H1 (cell line): ENCODE measurements at regions not wholly inside any gene's neighbourhood (a gene's known extent, or its start where the extent isn't known, plus 50 kb on each side); places are given as distances from the start of the nearest gene placed in this dataset.

Experiments used
- JUN ChIP-seq: IDR thresholded peaks from 2 replicates; pipeline ENCODE4 v1.6.1; 2011; ENCODE audit warnings: low read depth, mild to moderate bottlenecking, improper control_type of control experiment, low read length
- POLR2AphosphoS5 ChIP-seq: IDR thresholded peaks from 2 replicates; pipeline ENCODE4 v1.6.1; 2011; ENCODE audit warnings: low read depth, low read length
- RAD21 ChIP-seq, 2 experiments: IDR thresholded peaks in 1 of 2; conservative IDR thresholded peaks in 1 of 2; 2 replicates each; pipeline ENCODE4 v1.6.1; 2011; ENCODE audit warnings: low read depth in 2 of 2, low read length in 2 of 2, improper control_type of control experiment in 1 of 2, inconsistent platforms in 1 of 2, mild to moderate bottlenecking in 1 of 2, moderate library complexity in 1 of 2
- RNF2 ChIP-seq: fragments of 200-900, 300-1000 bp; sonication (generic); IDR thresholded peaks from 2 replicates; pipeline ENCODE4 v1.7.1; 2016; ENCODE audit warnings: borderline replicate concordance, low read depth, mild to moderate bottlenecking, antibody characterized with exemption, low read length; ENCODE audit not compliant: poor library complexity, severe bottlenecking; ENCODE audit errors: missing control alignments
- TAF1 ChIP-seq: IDR thresholded peaks from 2 replicates; pipeline ENCODE4 v1.6.1; 2011; ENCODE audit warnings: mild to moderate bottlenecking, low read depth, low read length
- TF ChIP-seq, protein P1 (sequence below): fragments of 300-600 bp; sonication (generic); IDR thresholded peaks from 2 replicates; pipeline ENCODE4 v1.7.1; 2012; ENCODE audit warnings: low read length, moderate library complexity, mild to moderate bottlenecking, inconsistent platforms; ENCODE audit not compliant: insufficient replicate concordance
- TF ChIP-seq, protein P2 (sequence below): IDR thresholded peaks from 2 replicates; pipeline ENCODE4 v1.6.1; 2012; ENCODE audit warnings: inconsistent platforms

DNA sequence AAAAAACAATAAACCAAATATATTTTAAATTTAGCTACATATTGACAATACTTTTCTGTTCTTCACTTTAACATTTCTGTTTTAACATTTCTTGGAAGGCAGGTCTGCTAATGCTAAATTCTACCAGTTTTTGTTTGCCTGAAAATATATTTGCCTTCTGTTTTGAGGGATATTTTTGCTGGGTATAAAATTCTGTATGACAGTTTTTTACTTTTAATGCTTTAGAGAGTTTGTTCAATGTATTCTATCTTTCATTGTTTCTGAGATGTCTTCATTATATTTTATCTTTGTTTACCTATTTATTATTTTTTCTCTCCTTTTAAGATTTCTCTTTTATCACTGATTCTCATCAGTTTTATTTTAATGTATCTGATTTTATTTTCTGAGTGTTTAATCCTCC lies 409.2 kb upstream of the DPP6 start (continued):
- TF ChIP-seq, protein P1, sequence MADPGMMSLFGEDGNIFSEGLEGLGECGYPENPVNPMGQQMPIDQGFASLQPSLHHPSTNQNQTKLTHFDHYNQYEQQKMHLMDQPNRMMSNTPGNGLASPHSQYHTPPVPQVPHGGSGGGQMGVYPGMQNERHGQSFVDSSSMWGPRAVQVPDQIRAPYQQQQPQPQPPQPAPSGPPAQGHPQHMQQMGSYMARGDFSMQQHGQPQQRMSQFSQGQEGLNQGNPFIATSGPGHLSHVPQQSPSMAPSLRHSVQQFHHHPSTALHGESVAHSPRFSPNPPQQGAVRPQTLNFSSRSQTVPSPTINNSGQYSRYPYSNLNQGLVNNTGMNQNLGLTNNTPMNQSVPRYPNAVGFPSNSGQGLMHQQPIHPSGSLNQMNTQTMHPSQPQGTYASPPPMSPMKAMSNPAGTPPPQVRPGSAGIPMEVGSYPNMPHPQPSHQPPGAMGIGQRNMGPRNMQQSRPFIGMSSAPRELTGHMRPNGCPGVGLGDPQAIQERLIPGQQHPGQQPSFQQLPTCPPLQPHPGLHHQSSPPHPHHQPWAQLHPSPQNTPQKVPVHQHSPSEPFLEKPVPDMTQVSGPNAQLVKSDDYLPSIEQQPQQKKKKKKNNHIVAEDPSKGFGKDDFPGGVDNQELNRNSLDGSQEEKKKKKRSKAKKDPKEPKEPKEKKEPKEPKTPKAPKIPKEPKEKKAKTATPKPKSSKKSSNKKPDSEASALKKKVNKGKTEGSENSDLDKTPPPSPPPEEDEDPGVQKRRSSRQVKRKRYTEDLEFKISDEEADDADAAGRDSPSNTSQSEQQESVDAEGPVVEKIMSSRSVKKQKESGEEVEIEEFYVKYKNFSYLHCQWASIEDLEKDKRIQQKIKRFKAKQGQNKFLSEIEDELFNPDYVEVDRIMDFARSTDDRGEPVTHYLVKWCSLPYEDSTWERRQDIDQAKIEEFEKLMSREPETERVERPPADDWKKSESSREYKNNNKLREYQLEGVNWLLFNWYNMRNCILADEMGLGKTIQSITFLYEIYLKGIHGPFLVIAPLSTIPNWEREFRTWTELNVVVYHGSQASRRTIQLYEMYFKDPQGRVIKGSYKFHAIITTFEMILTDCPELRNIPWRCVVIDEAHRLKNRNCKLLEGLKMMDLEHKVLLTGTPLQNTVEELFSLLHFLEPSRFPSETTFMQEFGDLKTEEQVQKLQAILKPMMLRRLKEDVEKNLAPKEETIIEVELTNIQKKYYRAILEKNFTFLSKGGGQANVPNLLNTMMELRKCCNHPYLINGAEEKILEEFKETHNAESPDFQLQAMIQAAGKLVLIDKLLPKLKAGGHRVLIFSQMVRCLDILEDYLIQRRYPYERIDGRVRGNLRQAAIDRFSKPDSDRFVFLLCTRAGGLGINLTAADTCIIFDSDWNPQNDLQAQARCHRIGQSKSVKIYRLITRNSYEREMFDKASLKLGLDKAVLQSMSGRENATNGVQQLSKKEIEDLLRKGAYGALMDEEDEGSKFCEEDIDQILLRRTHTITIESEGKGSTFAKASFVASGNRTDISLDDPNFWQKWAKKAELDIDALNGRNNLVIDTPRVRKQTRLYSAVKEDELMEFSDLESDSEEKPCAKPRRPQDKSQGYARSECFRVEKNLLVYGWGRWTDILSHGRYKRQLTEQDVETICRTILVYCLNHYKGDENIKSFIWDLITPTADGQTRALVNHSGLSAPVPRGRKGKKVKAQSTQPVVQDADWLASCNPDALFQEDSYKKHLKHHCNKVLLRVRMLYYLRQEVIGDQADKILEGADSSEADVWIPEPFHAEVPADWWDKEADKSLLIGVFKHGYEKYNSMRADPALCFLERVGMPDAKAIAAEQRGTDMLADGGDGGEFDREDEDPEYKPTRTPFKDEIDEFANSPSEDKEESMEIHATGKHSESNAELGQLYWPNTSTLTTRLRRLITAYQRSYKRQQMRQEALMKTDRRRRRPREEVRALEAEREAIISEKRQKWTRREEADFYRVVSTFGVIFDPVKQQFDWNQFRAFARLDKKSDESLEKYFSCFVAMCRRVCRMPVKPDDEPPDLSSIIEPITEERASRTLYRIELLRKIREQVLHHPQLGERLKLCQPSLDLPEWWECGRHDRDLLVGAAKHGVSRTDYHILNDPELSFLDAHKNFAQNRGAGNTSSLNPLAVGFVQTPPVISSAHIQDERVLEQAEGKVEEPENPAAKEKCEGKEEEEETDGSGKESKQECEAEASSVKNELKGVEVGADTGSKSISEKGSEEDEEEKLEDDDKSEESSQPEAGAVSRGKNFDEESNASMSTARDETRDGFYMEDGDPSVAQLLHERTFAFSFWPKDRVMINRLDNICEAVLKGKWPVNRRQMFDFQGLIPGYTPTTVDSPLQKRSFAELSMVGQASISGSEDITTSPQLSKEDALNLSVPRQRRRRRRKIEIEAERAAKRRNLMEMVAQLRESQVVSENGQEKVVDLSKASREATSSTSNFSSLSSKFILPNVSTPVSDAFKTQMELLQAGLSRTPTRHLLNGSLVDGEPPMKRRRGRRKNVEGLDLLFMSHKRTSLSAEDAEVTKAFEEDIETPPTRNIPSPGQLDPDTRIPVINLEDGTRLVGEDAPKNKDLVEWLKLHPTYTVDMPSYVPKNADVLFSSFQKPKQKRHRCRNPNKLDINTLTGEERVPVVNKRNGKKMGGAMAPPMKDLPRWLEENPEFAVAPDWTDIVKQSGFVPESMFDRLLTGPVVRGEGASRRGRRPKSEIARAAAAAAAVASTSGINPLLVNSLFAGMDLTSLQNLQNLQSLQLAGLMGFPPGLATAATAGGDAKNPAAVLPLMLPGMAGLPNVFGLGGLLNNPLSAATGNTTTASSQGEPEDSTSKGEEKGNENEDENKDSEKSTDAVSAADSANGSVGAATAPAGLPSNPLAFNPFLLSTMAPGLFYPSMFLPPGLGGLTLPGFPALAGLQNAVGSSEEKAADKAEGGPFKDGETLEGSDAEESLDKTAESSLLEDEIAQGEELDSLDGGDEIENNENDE = no peak
- TF ChIP-seq JUN = no peak
- no peak for TF ChIP-seq POLR2AphosphoS5
- no peak for TF ChIP-seq RNF2
- TF ChIP-seq TAF1 = no peak
- TF ChIP-seq, protein P2, sequence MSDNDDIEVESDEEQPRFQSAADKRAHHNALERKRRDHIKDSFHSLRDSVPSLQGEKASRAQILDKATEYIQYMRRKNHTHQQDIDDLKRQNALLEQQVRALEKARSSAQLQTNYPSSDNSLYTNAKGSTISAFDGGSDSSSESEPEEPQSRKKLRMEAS = no peak
- TF ChIP-seq RAD21 (IDR thresholded peaks at IDR 0.05 in 1 of 2, conservative IDR thresholded peaks at IDR 0.05 in 1 of 2; ENCODE audit: low read depth in 2 of 2, low read length in 2 of 2) = no peak
